HUES6 (cell line): ENCODE measurements at regions not wholly inside any gene's neighbourhood (a gene's known extent, or its start where the extent isn't known, plus 50 kb on each side); places are given as distances from the start of the nearest gene placed in this dataset.

Experiments used
- H3K27ac ChIP-seq: 2 replicates; pipeline ENCODE4 v1.7.0; 2013; ENCODE audit warnings: low read depth, mild to moderate bottlenecking, low read length, inconsistent platforms
- H3K27me3 ChIP-seq: 2 replicates; pipeline ENCODE4 v1.6.1; 2013; ENCODE audit warnings: low read length; ENCODE audit not compliant: control insufficient read depth, insufficient read depth
- H3K36me3 ChIP-seq: 2 replicates; pipeline ENCODE4 v1.6.1; 2013; ENCODE audit warnings: low read length; ENCODE audit not compliant: control insufficient read depth, insufficient read depth
- H3K4me1 ChIP-seq: 2 replicates; pipeline ENCODE4 v1.6.1; 2013; ENCODE audit warnings: low read length; ENCODE audit not compliant: control insufficient read depth, insufficient read depth
- H3K4me3 ChIP-seq: 2 replicates; pipeline ENCODE4 v1.5.1; 2013; ENCODE audit warnings: low read depth, low read length
- H3K9ac ChIP-seq: one replicate; pipeline ENCODE4 v1.6.1; 2013; ENCODE audit warnings: mild to moderate bottlenecking, low read length
- H3K9me3 ChIP-seq: 2 replicates; pipeline ENCODE4 v1.6.1; 2013; ENCODE audit warnings: low read depth, low read length; ENCODE audit not compliant: control insufficient read depth, insufficient read depth

DNA sequence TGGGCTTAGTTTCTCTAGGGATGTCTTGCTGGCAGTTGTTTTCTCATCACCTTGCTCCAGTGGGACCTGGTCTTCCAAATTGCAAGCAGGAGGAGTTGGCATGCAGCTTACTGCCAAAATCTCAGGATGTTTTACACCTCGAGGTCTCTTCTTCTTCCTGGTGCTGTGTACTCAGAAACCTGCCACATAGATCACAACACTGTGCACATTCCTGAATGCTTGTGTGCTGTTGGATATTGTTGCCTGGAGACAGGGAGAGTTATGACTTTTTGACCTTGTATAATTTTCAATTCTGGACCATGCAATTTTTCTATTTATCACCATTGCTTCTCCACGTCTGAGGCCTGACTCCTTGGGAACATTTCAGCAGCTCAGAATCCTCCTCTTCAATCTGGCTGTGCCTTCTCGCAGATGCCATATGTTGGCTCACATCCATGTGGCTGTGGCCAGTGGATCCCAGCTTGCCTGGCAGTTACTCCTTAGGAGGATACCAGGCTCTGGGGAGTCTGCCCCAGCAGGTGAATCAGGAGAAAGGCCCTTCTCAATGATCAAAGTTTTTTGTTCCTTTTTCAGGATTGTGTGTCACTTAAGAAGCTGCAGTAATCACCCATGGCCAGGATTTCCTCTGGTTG is 489.3 kb downstream of the TSN start:
- no peaks in the 10 kb centered on the region for H3K36me3 ChIP-seq
- H3K9ac ChIP-seq, result no peak overlapping the region
- H3K4me3 ChIP-seq, result no peak overlapping the region
- H3K27me3 ChIP-seq, result no peaks in the 10 kb centered on the region
- H3K9me3 ChIP-seq, result no peaks in the 10 kb centered on the region
- H3K27ac ChIP-seq, result no peak overlapping the region
- no peaks in the 10 kb centered on the region for H3K4me1 ChIP-seq

DNA sequence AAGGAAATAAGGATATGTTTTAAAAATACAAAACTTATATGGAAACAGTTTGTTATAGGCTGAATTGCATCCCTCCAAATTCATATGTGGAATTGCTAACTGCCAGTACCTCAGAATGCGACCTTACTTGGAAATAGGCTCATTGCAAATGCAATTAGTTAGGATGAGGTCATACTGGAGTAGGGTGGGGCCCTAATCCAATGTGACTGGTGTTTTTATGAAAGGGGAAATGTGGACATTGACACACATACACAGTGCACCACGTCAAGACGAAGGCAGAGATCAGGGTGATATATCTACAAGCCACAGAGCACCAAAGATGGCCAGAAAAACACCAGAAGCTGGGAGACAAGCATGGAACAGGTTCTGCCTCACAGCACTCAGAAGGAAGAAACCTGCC is 494.2 kb downstream of the TSN start:
- H3K4me1 ChIP-seq, result no peaks in the 10 kb centered on the region
- no peaks in the 10 kb centered on the region for H3K27me3 ChIP-seq
- H3K9me3 ChIP-seq, result no peaks in the 10 kb centered on the region
- no peak overlapping the region for H3K9ac ChIP-seq
- no peak overlapping the region for H3K4me3 ChIP-seq
- H3K27ac ChIP-seq, result no peak overlapping the region
- H3K36me3 ChIP-seq, result no peaks in the 10 kb centered on the region

DNA sequence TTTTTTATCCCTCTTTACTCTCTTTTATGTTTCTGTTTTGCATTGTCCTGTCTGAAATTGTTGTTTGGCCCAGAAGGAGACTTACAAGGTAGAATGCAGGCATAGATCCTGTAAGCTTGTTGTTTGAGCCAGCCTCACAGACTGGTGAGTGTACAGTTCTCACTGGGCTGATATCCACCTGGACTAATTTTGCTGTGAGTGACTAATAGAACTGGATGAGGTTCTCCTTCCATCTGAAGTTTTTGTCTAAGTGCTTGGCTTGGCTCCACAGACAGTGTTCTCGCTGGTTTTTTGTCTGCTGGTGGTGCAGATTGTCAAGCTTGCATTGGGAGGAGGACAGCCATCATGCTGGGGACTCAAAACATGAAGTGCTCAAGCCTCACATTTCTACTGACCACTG is 495.7 kb downstream of the TSN start:
- Histone ChIP-seq H3K36me3 (no peaks in the 10 kb centered on the region), H3K4me3 (no peak overlapping the region), H3K27ac (no peak overlapping the region), H3K9me3 (no peaks in the 10 kb centered on the region), H3K9ac (no peak overlapping the region), H3K4me1 (no peaks in the 10 kb centered on the region; the same call in 1 of the 2 replicates), H3K27me3 (no peaks in the 10 kb centered on the region)

DNA sequence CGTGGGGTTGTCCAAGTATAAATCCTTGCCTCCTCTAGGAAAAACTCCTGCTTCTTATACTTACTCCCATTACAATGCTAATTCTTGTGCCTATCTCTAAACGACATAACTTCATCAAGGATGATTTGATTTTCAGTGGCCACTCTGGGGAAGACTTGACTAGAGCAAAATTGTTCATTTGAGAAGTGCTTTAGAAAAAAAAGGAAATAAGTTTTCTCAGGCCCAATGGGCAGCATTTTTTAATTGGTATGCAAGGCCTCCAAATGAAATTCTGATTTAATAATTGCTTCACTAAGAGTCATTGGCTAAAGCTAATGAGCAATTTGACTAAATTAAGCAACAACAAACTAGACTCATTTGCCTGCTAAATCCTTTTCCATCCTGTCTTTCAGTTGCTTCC is 496.1 kb downstream of the TSN start:
- Histone ChIP-seq H3K9ac (no peak overlapping the region), H3K27me3 (no peaks in the 10 kb centered on the region), H3K27ac (no peak overlapping the region), H3K36me3 (no peaks in the 10 kb centered on the region), H3K4me3 (no peak overlapping the region), H3K4me1 (no peaks in the 10 kb centered on the region; the same call in 1 of the 2 replicates), H3K9me3 (no peaks in the 10 kb centered on the region)

DNA sequence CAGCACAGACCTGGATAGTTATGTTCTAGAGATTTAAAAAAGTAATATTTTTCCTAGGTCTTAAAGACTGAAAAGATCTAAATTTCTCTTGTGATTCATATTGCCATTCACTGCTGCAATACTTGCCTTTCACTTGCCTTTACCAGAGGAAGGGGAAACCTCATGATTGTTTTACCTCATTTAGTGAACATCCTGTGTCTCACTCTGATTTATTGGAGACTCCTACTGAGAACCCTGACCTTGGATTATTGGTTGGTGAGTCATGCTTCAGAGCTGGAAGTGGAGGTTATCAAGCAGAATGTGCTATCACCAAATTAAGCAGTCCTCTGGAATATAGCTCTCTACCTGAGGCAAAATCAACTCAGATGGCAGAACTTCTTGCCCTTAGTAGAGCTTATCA is 500.5 kb downstream of the TSN start:
- Histone ChIP-seq H3K36me3 (no peaks in the 10 kb centered on the region), H3K27ac (no peak overlapping the region), H3K27me3 (no peaks in the 10 kb centered on the region), H3K4me3 (no peak overlapping the region), H3K9ac (no peak overlapping the region), H3K4me1 (no peaks in the 10 kb centered on the region; the same call in 1 of the 2 replicates), H3K9me3 (no peaks in the 10 kb centered on the region)

DNA sequence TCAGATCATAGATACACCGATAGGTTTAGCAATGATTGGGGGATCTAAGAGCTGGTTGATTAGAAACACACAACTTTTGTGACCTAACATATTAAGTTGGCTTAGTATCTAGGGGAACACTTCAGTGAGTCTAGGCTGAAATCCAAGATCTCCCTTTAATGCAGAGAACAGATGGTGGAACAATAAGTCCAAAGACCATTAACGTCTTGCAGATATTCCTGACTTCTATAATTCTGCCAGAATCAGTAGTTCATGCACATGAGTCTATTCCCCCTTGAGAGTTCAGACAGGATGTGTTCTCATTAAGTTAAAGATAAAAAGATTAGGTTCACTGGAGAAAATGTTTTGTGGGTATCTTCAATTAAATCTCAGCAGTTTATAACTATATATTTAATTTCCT is 506.5 kb downstream of the TSN start:
- Histone ChIP-seq H3K9ac (no peak overlapping the region), H3K27me3 (no peaks in the 10 kb centered on the region), H3K36me3 (no peaks in the 10 kb centered on the region), H3K27ac (no peak overlapping the region), H3K4me3 (no peak overlapping the region), H3K4me1 (no peaks in the 10 kb centered on the region), H3K9me3 (no peaks in the 10 kb centered on the region)

DNA sequence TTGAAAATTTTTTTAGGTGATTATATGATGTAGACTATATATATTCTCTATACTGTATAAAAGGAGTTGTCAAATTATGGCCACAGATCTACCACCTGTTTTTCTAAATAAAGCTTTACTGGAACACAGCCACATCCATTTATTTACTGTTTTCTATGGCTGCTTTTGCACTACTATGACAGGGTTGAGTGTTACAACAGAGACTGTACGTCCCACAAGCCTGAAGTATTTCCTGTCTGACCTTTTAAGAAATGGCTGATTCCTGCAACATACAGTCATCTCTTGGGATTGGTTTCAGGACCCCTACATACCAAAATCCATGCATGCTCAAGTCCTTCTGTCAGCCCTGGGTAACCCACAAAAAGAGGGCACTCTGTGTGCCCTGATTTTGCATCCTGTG is 508.3 kb downstream of the TSN start:
- Histone ChIP-seq H3K9me3 (no peaks in the 10 kb centered on the region), H3K27ac (no peak overlapping the region), H3K4me3 (no peak overlapping the region), H3K27me3 (no peaks in the 10 kb centered on the region), H3K4me1 (no peaks in the 10 kb centered on the region), H3K9ac (no peak overlapping the region), H3K36me3 (no peaks in the 10 kb centered on the region)

DNA sequence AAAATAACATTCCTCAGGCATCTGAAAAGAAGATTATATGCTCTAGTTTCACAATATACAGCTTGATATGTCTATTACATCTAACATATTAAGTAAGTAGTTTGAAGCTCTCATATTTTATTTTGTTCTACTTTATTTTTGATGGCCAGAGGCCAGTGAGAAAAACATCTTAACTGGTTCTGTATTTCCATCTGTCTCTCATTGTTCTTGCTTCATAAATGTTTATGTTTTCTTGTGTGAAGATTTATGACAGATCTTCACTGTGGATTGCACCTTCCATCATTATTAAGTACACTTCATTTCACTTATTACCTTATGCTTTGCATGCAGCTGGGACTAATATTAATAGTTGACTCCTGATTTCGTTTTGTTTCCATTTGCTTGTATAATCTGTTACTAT is 511.2 kb downstream of the TSN start:
- no peak overlapping the region for H3K4me3 ChIP-seq
- H3K27ac ChIP-seq, result no peak overlapping the region
- no peaks in the 10 kb centered on the region for H3K27me3 ChIP-seq
- H3K36me3 ChIP-seq, result no peaks in the 10 kb centered on the region
- H3K9ac ChIP-seq, result no peak overlapping the region
- H3K4me1 ChIP-seq, result no peaks in the 10 kb centered on the region
- no peaks in the 10 kb centered on the region for H3K9me3 ChIP-seq

DNA sequence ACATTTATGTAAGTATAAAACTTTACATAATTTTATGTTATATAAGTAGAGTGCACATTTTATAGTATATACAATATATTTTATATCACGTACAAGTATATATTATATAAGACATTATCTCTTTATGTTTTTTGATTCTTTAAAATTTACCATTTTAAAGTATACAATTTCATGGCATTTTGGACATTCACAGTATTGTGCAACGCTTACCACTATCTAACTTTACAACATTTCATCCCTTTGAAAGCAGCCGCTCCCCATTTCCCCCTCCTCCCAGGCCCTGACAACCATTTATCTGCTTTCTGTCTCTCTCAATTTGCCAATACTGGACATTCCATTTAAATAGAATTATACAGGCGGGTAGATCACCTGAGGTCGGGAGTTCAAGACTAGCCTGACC is 512.5 kb downstream of the TSN start:
- H3K9ac ChIP-seq, result no peak overlapping the region
- H3K9me3 ChIP-seq, result no peaks in the 10 kb centered on the region
- no peak overlapping the region for H3K27ac ChIP-seq
- H3K36me3 ChIP-seq, result no peaks in the 10 kb centered on the region
- no peaks in the 10 kb centered on the region for H3K27me3 ChIP-seq
- H3K4me3 ChIP-seq, result no peak overlapping the region
- H3K4me1 ChIP-seq, result no peaks in the 10 kb centered on the region

DNA sequence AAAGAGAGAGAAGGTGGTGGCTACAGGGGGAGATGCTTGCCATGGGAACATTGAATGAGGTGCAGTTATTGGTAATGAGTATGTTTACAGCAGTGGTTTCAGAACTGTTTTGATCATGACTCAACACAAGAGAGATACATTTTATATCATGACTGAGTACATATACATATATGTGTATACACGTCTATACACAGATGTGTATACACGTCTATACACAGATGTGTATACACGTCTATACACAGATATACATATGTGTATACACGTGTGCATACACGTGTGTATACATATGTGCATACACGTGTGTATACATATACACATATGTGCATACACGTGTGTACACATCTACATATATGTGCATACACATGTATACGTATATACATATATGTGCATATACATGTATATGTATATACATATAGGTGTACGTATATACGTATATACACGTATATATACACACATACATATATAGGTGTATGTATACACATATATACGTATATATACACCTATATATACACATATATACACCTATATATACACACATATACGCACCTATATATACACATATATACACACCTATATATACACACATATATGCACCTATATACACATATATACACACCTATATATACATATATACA is 518.5 kb downstream of the TSN start:
- no peaks in the 10 kb centered on the region for H3K27me3 ChIP-seq
- H3K27ac ChIP-seq, result no peak overlapping the region
- H3K9ac ChIP-seq, result no peak overlapping the region
- no peaks in the 10 kb centered on the region for H3K9me3 ChIP-seq
- H3K4me1 ChIP-seq, result no peaks in the 10 kb centered on the region
- H3K4me3 ChIP-seq, result no peak overlapping the region
- H3K36me3 ChIP-seq, result no peaks in the 10 kb centered on the region

DNA sequence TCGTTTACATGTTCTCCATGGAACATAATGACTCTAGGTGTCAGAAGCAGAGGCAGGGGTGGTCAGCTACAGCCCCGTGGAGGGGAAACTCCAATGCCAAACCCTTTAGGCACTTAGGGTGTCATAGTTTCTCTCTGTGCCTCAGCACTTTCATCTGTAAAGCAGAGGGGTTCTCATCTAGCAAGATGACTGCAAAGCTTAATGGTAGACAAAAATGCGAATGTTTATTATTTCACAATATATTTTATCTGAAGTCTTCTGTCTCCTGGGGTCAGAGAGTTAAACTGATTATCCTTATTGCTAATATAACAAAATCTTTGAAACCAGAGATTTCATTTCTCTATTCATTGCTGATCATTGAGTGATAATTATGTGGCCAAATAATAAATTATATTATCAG is 522.5 kb downstream of the TSN start:
- Histone ChIP-seq H3K27me3 (no peaks in the 10 kb centered on the region; the same call in 1 of the 2 replicates), H3K27ac (no peak overlapping the region), H3K9me3 (no peaks in the 10 kb centered on the region), H3K36me3 (no peaks in the 10 kb centered on the region), H3K9ac (no peak overlapping the region), H3K4me3 (no peak overlapping the region), H3K4me1 (no peaks in the 10 kb centered on the region)
